HG03432 (cell line): ENCODE measurements at regions not wholly inside any gene's neighbourhood (a gene's known extent, or its start where the extent isn't known, plus 50 kb on each side); places are given as distances from the start of the nearest gene placed in this dataset.
A peak's percentile ranks its signal among the peaks of the same experiment; 100 is the strongest.

Experiments
- ATAC-seq: cut with Tn5 transposase; IDR thresholded peaks from one replicate; pipeline ENCODE4 v1.9.1; 2021; ENCODE audit warnings: mild to moderate bottlenecking, moderate library complexity; ENCODE audit not compliant: unreplicated experiment

DNA sequence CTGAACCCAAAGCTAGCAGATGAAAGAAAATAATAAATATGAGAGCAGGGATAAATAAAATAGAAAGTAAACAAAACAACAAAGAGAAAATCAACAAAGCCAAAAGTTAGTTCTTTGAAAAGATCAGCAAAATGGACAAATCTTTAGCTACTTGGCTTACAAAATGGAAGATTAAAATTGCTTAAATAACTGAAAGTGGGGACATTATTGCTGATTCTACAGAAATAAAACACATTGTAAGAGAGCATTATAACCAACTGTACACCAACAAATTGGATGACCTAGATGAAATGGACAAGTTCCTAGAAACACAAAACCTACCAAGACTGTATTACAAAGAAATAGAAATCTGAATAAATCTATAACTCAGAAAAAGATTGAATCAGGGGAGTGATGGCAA lies 238.3 kb upstream of the C1orf87 start:
- no peak for ATAC-seq

DNA sequence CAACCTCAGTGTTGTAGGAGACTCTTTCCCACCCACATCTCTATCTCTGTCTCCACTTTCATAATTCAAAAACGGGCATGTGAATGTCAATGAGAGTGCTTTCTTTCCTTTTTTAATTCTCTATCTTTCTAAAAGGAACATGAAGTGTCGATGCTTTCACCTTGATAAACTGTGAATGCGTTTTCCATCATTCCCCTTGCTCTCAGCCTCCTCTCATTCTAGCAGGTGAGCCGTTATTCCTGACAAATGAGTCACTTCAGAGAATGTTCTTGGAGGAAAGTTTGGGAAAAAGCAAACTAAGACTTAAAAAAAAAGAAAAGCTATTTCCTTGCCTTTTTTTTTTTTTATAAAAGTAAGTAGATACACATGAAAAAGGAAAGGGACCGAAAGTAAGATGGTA lies 226.0 kb upstream of the C1orf87 start:
- no peak for ATAC-seq

DNA sequence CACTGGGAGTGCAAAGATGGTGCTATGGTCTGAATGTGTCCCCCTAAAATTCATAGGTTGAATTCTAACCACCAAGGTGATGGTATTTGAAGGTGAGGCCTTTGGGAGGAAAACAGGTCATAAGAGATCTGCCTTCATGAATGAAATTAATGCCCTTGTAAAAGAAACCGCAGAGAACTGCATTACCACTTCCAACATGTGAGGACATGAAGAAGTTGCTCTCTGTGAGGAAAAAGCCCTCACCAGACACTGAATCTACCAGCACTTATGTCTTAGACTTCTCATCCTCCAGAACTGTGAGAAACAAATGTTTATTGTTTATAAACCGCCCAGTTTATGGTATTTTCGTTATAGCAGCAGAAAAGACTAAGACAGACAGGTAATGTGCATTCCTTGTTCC lies 224.7 kb upstream of the C1orf87 start:
- no peak for ATAC-seq

GRCh38 chr1:60296794-60297193 lies 223.2 kb upstream of the C1orf87 start:
- ATAC-seq = no peak

GRCh38 chr1:60292140-60292539 lies 218.6 kb upstream of the C1orf87 start:
- no peak for ATAC-seq

- ATAC-seq = no peak
These were observed 216.8 kb upstream of the C1orf87 start for GRCh38 chr1:60290393-60290792.

- no peak for ATAC-seq
These were observed 214.0 kb upstream of the C1orf87 start for GRCh38 chr1:60287536-60287935.

GRCh38 chr1:60283690-60284089 lies 210.1 kb upstream of the C1orf87 start:
- ATAC-seq = no peak

DNA sequence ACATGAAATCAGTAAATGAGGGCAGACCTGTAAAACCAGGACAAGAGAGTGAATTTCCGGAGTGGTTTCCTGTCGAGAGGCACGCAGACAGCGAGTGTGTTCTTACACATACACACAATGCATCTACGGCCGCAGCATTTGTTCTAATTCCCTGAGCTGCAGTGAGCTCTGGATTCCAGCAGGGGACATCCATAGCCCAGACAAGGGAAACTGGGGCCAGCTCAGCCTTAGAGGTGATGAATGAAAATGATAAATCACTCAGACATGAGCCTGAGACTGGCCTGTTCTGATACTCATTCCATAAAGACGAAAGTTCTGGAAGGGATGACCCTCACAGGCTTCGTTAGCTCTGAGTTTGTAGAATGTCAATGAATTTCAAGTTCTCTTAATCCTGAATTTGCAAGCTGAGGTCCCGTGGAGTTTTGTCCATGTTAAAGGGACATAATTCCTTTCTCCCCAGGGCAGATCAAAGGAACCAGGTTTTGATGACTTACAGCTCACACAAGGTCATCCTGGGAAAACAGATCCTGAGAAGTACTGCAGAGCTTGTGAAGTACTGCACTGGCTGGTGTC lies 207.9 kb upstream of the C1orf87 start:
- peak; percentile 99 for ATAC-seq

DNA sequence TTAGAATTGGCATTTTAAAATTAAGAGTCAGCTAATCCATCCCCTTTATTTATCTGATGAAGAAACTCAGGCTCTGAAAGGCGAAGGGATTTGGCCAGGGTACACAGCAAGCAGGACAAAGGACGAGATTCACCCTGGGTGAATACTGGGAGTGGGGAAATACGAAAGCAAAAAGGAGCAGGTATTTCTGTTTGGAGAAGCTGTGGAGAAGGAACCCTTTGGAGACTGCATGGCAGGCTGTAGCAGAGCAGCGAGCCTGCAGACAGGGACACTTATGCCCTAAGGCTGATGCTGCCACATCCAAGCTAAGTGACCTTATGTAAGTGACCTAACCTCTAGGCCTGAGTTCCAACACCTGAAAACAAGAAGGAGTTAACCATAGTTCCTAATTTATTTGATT lies 207.2 kb upstream of the C1orf87 start:
- peak; percentile 29 for ATAC-seq

DNA sequence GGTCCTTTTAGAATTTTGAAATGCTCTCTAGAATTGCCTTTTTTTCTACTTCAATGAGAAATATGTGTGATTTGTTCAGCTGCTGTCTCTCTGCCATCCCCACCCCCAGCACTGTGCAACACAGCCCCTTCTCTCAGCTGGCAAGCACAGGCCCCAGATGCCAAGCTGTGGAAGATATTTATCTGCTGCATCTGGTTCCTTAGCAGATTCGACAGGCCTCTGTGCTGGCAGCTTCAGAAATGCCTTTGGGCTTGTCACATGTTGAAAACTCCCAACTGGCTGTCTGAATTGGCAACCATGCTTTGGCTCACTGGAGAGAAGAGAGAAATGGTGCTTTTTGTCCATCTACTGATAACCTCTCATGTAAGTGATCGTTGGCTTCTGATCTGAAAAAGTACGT lies 206.7 kb upstream of the C1orf87 start:
- no peak for ATAC-seq

DNA sequence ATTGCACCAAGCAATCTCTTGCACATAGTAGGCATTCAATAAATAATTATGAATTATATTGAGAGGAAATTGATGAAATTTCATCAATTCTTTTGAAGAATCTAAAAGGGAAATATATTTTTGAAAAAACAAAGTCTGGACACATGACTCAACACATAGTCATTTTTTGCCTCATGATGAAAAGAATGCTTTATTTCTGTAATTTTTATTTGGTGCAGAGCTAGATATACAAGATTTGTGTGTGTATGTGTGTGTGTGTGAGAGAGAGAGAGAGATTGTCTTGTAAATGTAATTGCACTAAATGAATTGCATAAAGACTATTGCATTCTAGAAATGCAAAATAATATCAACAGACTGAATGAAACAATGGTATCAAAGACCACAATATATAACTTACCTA lies 206.2 kb upstream of the C1orf87 start:
- ATAC-seq = no peak

DNA sequence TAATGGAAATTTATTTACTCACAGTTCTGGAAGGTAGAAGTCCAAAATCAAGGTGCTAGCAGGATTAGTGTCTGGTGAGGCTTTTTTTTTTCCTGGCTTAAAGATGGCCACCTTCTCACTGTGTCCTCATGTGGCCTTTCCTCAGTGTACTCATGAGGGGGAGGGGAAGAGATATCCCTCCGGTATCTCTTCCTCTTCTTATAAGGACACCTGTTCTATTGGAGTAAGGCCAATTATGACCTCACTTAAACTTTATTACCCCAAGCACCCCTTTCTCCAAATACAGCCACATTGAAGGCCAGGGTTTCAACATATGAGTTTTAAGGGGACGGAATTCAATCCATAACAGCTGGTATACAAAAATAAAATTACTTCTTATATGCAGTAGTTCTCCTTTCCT lies 203.7 kb upstream of the C1orf87 start:
- no peak for ATAC-seq

GRCh38 chr1:60274422-60275290 lies 201.1 kb upstream of the C1orf87 start:
- ATAC-seq = no peak

- no peak for ATAC-seq
These were observed 199.6 kb upstream of the C1orf87 start for GRCh38 chr1:60273185-60273584.

- no peak for ATAC-seq
These were observed 197.5 kb upstream of the C1orf87 start for GRCh38 chr1:60271041-60271440.

DNA sequence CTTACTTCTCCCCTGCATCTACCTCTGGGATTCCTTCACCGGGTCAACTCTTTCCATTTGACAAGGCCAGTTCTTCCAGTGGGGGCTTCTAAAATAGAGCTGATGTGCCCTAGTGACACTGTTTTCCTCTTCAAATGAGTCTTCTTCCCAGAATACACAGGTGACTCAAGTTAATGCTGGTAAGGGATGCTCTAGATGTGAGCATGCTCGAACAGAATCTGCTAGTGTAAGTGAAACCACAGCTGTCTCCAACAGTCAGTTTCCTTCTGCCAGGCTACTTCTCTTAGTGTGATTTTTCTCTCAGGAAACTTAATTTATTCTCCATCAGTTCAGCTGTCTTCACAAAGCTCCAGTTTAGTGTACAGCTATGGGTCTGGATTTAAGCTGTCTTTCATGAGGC lies 194.9 kb upstream of the C1orf87 start:
- ATAC-seq = no peak

DNA sequence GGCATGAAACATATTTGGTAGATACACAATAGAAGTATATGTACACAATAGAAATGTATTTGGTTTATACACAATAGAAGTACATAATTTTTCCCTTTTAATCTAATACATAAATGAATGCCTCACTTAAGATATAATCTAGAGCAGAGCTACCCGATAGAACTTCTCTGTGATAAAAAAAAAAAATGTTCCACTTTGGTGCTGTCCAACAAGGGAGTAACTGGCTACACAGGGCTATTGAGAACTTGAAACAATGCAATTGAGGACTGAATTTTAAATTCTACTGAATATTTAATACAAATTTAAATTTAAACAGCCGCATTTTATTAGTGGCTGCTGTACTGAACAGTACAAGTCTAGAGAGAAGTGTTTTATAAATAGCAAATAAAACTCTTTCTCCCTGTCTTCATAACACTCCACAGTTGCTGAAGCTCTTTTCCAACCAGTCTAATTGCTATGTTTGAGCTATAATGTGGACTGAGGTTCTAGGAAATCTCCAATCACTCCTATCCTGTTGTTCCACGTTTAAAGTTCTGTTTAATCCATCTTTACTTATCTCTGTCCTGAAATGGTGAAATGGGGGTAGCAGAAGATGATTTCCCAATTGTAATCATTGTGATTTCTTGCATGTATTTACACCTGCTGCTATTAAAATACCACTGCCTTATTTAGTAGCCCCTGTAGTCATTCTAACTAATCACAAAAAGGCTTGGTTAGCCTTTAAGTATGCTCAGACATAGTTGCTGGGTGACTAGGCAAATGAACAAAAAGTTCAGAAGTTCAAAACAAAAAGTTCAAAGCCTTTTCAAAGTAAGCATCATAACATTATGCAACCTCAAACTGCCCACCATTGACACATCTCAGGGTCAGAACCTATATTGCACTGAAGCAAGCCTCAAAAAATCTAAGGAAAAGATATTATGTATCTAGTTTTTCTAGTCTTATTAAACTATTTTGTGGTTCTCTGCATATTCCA lies 192.3 kb upstream of the C1orf87 start:
- ATAC-seq = no peak

- no peak for ATAC-seq
These were observed 189.1 kb upstream of the C1orf87 start for GRCh38 chr1:60262701-60263100.

DNA sequence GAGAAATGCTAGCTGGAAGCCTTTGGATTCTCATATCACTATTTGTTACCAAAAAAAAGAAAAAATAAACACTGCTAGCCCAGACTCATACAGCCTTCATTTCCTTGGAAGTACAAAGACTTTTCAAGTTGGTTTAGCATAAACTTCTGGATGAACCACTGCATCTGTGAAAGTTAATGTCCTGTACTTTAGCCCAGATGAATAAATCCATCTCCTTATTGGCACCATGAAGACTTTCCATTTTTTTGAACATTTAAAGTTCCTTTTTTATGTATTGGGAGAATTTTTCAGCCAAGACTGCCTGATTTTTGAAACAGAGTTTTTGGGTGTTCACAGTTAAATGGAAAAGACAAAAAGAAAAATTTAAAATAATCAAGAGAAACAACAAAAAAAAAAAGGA lies 184.0 kb upstream of the C1orf87 start:
- ATAC-seq = no peak

DNA sequence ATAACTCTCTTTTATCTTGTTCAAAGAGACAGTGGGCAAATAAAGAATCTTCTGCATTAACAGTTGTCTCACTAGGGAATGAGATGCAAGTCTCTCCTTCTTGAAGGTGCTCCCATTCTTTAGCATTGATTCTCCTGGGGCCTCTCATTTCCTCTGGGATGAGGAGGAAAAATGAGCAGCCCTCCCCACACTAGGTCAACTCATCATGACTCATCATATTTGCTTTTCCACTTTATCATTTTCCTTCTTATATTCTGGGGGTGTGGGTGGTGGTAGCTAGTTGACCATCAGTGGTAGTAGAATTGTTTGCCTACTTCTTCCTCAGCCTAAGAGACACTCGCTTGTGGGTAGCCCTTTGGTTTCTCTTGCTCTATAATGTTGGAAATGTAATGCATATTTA lies 182.0 kb upstream of the C1orf87 start:
- no peak for ATAC-seq
